Keratinocyte (primary cell): ENCODE measurements at regions not wholly inside any gene's neighbourhood (a gene's known extent, or its start where the extent isn't known, plus 50 kb on each side); places are given as distances from the start of the nearest gene placed in this dataset.

Experiments used
- DNase-seq: peaks from one replicate; pipeline ENCODE4 v3.0.0-alpha.2; 2011; ENCODE audit warnings: low read depth, missing footprints, low spot score
- FAIRE-seq: peaks from 2 replicates; lab custom pipeline; 2011; peaks lifted over from hg19 to GRCh38; lab: Jason Lieb, UNC
- H2AFZ ChIP-seq: 2 replicates; pipeline ENCODE4 v1.6.0; 2012; ENCODE audit warnings: low read length, control low read depth, inconsistent platforms; ENCODE audit not compliant: control insufficient read depth
- H3K27ac ChIP-seq: 2 replicates; pipeline ENCODE4 v1.5.1; 2011; ENCODE audit warnings: low read length; ENCODE audit not compliant: control insufficient read depth, insufficient read depth
- H3K27me3 ChIP-seq: 3 replicates; pipeline ENCODE4 v1.6.0; 2011; ENCODE audit warnings: low read length; ENCODE audit not compliant: control insufficient read depth, insufficient read depth; ENCODE audit errors: extremely low read depth
- H3K36me3 ChIP-seq, 2 experiments: 2 replicates in 1 of 2; 3 replicates in 1 of 2; pipeline ENCODE4 v1.5.1; 2011; ENCODE audit warnings: low read length in 2 of 2, mild to moderate bottlenecking in 1 of 2; ENCODE audit not compliant: control insufficient read depth in 2 of 2, insufficient read depth in 2 of 2; ENCODE audit errors: extremely low read depth in 1 of 2
- H3K4me1 ChIP-seq: 3 replicates; pipeline ENCODE4 v1.5.1; 2011; ENCODE audit warnings: low read length; ENCODE audit not compliant: control insufficient read depth, insufficient read depth; ENCODE audit errors: extremely low read depth
- H3K4me2 ChIP-seq: 3 replicates; pipeline ENCODE4 v1.6.0; 2011; ENCODE audit warnings: low read depth, low read length; ENCODE audit not compliant: control insufficient read depth, insufficient read depth; ENCODE audit errors: extremely low read depth
- H3K4me3 ChIP-seq, 3 experiments: fragments of 200-600 bp in 1 of 3; sonication (generic) in 1 of 3; 2 replicates in 2 of 3; 3 replicates in 1 of 3; pipeline ENCODE4 v1.5.1; 2011 to 2016; ENCODE audit warnings: low read length in 3 of 3, mild to moderate bottlenecking in 3 of 3, control low read depth in 2 of 3, inconsistent platforms in 1 of 3, low read depth in 1 of 3, mixed read lengths in 1 of 3, mixed run types in 1 of 3, moderate library complexity in 1 of 3; ENCODE audit not compliant: control insufficient read depth in 2 of 3, insufficient read depth in 2 of 3; ENCODE audit errors: extremely low read depth in 1 of 3
- H3K79me2 ChIP-seq: 2 replicates; pipeline ENCODE4 v1.6.0; 2012; ENCODE audit warnings: low read length; ENCODE audit not compliant: control insufficient read depth, insufficient read depth
- H3K9ac ChIP-seq: 3 replicates; pipeline ENCODE4 v1.6.0; 2011; ENCODE audit warnings: low read length; ENCODE audit not compliant: control insufficient read depth, insufficient read depth; ENCODE audit errors: extremely low read depth
- H3K9me1 ChIP-seq: 3 replicates; pipeline ENCODE4 v1.6.0; 2011; ENCODE audit warnings: low read length; ENCODE audit not compliant: control insufficient read depth, insufficient read depth; ENCODE audit errors: extremely low read depth
- H3K9me3 ChIP-seq: 2 replicates; pipeline ENCODE4 v1.5.1; 2012; ENCODE audit warnings: low read depth, low read length; ENCODE audit not compliant: control insufficient read depth
- H4K20me1 ChIP-seq: 3 replicates; pipeline ENCODE4 v1.6.0; 2011; ENCODE audit warnings: low read length; ENCODE audit not compliant: control insufficient read depth, insufficient read depth; ENCODE audit errors: extremely low read depth
- EZH2 ChIP-seq: IDR thresholded peaks from one replicate; pipeline ENCODE4 v1.6.1; 2012; ENCODE audit warnings: inconsistent platforms, mild to moderate bottlenecking, low read length, moderate library complexity
- dilution Hi-C: fragments of 300-500 bp; cut with MboI; formaldehyde crosslinking; loops from one replicate; pipeline ENCODE4 v1.7.0; 2020; ENCODE audit warnings: low sequenced_read_pairs; ENCODE audit not compliant: extremely low pct_ligation_motif_present
- TF ChIP-seq, protein P1 (sequence below), 3 experiments: IDR thresholded peaks in 1 of 3; conservative IDR thresholded peaks in 1 of 3; optimal IDR thresholded peaks in 1 of 3; 2 replicates in 2 of 3; 3 replicates in 1 of 3; pipeline versions ENCODE3 to v1.5.1; 2011; ENCODE audit warnings: low read length in 3 of 3, mild to moderate bottlenecking in 3 of 3, moderate library complexity in 2 of 3, control low read depth in 1 of 3, inconsistent platforms in 1 of 3; ENCODE audit not compliant: insufficient read depth in 2 of 3; ENCODE audit errors: extremely low read depth in 1 of 3

DNA sequence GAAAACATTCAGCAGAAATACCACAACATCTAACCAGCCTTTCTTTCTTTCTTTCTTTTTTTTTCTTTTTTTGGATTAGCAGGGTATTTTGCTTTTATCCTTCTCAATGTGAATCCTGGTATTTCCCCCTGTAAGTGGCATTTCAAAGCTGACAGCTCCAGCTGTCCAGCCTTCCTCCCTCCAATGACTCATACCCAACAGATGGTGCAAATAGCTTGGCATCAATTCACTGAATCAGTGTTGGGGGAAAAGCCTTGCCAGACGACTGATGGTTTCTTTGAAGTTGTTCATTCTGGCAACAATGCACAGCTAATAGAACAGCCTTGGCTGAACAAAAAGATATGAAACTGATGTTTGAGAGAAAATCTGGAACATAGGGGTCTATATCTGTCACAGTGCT lies 316.8 kb upstream of the STEAP1 start:
- DNase-seq (no peak), FAIRE-seq (no peak)
- H3K9me3 ChIP-seq = no peaks in the 10 kb centered on the region
- no peaks in the 10 kb centered on the region for H3K4me1 ChIP-seq
- H3K9me1 ChIP-seq = no peaks in the 10 kb centered on the region
- H3K27ac ChIP-seq = no peak overlapping the region
- no peak overlapping the region for H2AFZ ChIP-seq
- no peaks in the 10 kb centered on the region for H4K20me1 ChIP-seq
- dilution Hi-C loops = no loop called here
- H3K4me2 ChIP-seq = no peak overlapping the region
- no peaks in the 10 kb centered on the region for H3K79me2 ChIP-seq
- H3K9ac ChIP-seq = no peak overlapping the region
- no peak overlapping the region for H3K4me3 ChIP-seq
- no peaks in the 10 kb centered on the region for H3K36me3 ChIP-seq
- no peak for TF ChIP-seq EZH2
- TF ChIP-seq, protein P1, sequence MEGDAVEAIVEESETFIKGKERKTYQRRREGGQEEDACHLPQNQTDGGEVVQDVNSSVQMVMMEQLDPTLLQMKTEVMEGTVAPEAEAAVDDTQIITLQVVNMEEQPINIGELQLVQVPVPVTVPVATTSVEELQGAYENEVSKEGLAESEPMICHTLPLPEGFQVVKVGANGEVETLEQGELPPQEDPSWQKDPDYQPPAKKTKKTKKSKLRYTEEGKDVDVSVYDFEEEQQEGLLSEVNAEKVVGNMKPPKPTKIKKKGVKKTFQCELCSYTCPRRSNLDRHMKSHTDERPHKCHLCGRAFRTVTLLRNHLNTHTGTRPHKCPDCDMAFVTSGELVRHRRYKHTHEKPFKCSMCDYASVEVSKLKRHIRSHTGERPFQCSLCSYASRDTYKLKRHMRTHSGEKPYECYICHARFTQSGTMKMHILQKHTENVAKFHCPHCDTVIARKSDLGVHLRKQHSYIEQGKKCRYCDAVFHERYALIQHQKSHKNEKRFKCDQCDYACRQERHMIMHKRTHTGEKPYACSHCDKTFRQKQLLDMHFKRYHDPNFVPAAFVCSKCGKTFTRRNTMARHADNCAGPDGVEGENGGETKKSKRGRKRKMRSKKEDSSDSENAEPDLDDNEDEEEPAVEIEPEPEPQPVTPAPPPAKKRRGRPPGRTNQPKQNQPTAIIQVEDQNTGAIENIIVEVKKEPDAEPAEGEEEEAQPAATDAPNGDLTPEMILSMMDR (optimal IDR thresholded peaks at IDR 0.05 in 1 of 3, IDR thresholded peaks at IDR 0.05 in 1 of 3, conservative IDR thresholded peaks at IDR 0.05 in 1 of 3; ENCODE audit: extremely low read depth in 1 of 3, insufficient read depth in 2 of 3, low read length in 3 of 3) = no peak
- H3K27me3 ChIP-seq = no peaks in the 10 kb centered on the region

DNA sequence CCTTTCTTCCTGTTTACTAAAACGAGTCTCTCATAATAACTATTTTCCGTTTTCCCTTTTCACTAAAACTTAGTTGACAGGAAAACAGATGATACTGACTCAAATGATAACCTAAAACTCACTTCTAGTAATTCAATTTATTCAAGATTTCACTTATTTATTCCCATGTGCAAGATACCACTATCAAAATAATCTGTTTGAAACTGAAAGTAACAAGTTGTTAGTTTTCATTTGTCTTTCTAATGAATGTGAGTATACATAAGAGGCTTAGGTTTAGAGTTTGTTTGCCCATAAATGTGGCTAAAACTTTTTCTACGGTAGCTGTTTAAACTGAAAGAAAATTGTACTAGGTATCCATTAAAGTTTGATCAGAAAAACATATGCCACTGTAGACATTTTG lies 314.9 kb upstream of the STEAP1 start:
- Histone ChIP-seq H3K4me1 (no peaks in the 10 kb centered on the region), H3K4me2 (no peak overlapping the region), H3K79me2 (no peaks in the 10 kb centered on the region), H4K20me1 (no peaks in the 10 kb centered on the region), H3K4me3 (no peak overlapping the region), H3K9me1 (no peaks in the 10 kb centered on the region), H3K27me3 (no peaks in the 10 kb centered on the region), H2AFZ (no peak overlapping the region), H3K9ac (no peak overlapping the region), H3K36me3 (no peaks in the 10 kb centered on the region), H3K9me3 (no peaks in the 10 kb centered on the region), H3K27ac (no peak overlapping the region)
- DNase-seq (no peak), FAIRE-seq (no peak)
- TF ChIP-seq, protein P1 (optimal IDR thresholded peaks at IDR 0.05 in 1 of 3, IDR thresholded peaks at IDR 0.05 in 1 of 3, conservative IDR thresholded peaks at IDR 0.05 in 1 of 3; ENCODE audit: extremely low read depth in 1 of 3, insufficient read depth in 2 of 3, low read length in 3 of 3) = no peak
- no peak for TF ChIP-seq EZH2
- dilution Hi-C loops = no loop called here
